Gastroesophageal sphincter (tissue), 4 donors: ENCODE measurements at regions not wholly inside any gene's neighbourhood (a gene's known extent, or its start where the extent isn't known, plus 50 kb on each side); places are given as distances from the start of the nearest gene placed in this dataset.

Experiments used
- ATAC-seq: fragments of 150-250 bp; one replicate; pipeline ENCODE4 v1.9.1; 2016; ENCODE audit warnings: mild to moderate bottlenecking, moderate library complexity
- H3K27ac ChIP-seq, 4 donors: fragments of 200-600 bp; sonication (generic) in 3 of 4; 1 replicate in 3 of 4; 2 replicates in 1 of 4; pipeline ENCODE4 v1.5.1; 2016 to 2019
- H3K27me3 ChIP-seq: fragments of 200-600 bp; sonication (generic); one replicate; pipeline ENCODE4 v1.5.1; 2019
- H3K36me3 ChIP-seq, 2 donors: fragments of 200-600 bp; sonication (generic); one replicate each; pipeline ENCODE4 v1.5.1; 2019; ENCODE audit warnings: control low read depth in 1 of 2
- H3K4me1 ChIP-seq, 3 donors: fragments of 200-600 bp; sonication (generic); 1 replicate in 2 of 3; 2 replicates in 1 of 3; pipeline ENCODE4 v1.5.1; 2016 to 2019; ENCODE audit warnings: control low read depth in 2 of 3
- H3K4me3 ChIP-seq, 2 donors: fragments of 200-600 bp; sonication (generic); one replicate each; pipeline ENCODE4 v1.5.1; 2019; ENCODE audit warnings: mild to moderate bottlenecking in 1 of 2, moderate library complexity in 1 of 2
- H3K9me3 ChIP-seq, 3 donors: fragments of 200-600 bp; sonication (generic); one replicate each; pipeline ENCODE4 v1.5.1; 2017 to 2019; ENCODE audit warnings: control low read depth in 2 of 3
- EP300 ChIP-seq: sonication (generic); formaldehyde crosslinking; IDR thresholded peaks from one replicate; pipeline ENCODE4 v1.6.1; 2017; ENCODE audit warnings: antibody characterized with exemption, mild to moderate bottlenecking
- POLR2A ChIP-seq, 2 donors: fragments of 450-650 bp; IDR thresholded peaks; one replicate each; pipeline ENCODE4 v1.6.1; 2017; ENCODE audit warnings: antibody characterized with exemption in 2 of 2, mild to moderate bottlenecking in 2 of 2, moderate library complexity in 1 of 2
- POLR2AphosphoS5 ChIP-seq: sonication (generic); formaldehyde crosslinking; IDR thresholded peaks from one replicate; pipeline ENCODE4 v1.6.1; 2017; ENCODE audit warnings: antibody characterized with exemption
- WGBS, 2 donors: methylation state at CpG; one replicate each; pipeline ENCODE4 v1.1.5; 2018; ENCODE audit warnings: low coverage in 1 of 2; 5-methylcytosine and 5-hydroxymethylcytosine counted together
- TF ChIP-seq, protein P1 (sequence below), 4 experiments: fragments of 200-600 bp in 2 of 4; fragments of 450-650 bp in 2 of 4; sonication (generic) in 1 of 4; IDR thresholded peaks; one replicate each; pipeline ENCODE4 v1.5.1; 2017 to 2019; ENCODE audit warnings: antibody characterized with exemption in 4 of 4, mild to moderate bottlenecking in 2 of 4, moderate library complexity in 2 of 4

DNA sequence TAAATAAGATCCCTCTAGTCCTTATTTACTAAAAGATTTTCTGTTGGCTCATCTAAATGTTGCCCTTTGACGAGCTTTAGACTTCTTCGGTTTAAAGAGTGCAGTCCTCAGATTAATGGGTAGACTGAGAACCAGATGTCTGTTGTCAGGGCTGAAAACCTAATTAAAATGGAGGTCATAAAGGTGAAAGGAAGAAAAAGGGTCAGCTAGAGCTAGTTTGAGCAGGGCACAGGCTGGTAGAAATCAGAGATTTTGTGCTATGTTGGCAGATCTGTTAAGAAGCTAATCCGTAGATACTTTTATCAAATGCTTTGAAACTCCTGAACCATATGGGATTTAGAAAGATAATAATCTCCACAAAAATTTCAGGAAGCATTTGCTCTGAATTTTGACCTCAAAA lies 959.0 kb downstream of the PLA2G4A start:
- H3K36me3 ChIP-seq, result no peaks in the 10 kb centered on the region
- no peaks in the 10 kb centered on the region for H3K4me1 ChIP-seq
- ATAC-seq, result no peak
- 52 to 58% methylated on average over 3 of the region's 3 CpGs for WGBS, 2 donors
- TF ChIP-seq EP300, result no peak
- TF ChIP-seq POLR2A (IDR thresholded peaks at IDR 0.05), result no peak
- TF ChIP-seq POLR2AphosphoS5, result no peak
- TF ChIP-seq, protein P1, sequence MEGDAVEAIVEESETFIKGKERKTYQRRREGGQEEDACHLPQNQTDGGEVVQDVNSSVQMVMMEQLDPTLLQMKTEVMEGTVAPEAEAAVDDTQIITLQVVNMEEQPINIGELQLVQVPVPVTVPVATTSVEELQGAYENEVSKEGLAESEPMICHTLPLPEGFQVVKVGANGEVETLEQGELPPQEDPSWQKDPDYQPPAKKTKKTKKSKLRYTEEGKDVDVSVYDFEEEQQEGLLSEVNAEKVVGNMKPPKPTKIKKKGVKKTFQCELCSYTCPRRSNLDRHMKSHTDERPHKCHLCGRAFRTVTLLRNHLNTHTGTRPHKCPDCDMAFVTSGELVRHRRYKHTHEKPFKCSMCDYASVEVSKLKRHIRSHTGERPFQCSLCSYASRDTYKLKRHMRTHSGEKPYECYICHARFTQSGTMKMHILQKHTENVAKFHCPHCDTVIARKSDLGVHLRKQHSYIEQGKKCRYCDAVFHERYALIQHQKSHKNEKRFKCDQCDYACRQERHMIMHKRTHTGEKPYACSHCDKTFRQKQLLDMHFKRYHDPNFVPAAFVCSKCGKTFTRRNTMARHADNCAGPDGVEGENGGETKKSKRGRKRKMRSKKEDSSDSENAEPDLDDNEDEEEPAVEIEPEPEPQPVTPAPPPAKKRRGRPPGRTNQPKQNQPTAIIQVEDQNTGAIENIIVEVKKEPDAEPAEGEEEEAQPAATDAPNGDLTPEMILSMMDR (IDR thresholded peaks at IDR 0.05), result no peak
- no peaks in the 10 kb centered on the region for H3K27me3 ChIP-seq
- H3K9me3 ChIP-seq, result no peaks in the 10 kb centered on the region
- no peak overlapping the region for H3K27ac ChIP-seq
- H3K4me3 ChIP-seq, result no peak overlapping the region

DNA sequence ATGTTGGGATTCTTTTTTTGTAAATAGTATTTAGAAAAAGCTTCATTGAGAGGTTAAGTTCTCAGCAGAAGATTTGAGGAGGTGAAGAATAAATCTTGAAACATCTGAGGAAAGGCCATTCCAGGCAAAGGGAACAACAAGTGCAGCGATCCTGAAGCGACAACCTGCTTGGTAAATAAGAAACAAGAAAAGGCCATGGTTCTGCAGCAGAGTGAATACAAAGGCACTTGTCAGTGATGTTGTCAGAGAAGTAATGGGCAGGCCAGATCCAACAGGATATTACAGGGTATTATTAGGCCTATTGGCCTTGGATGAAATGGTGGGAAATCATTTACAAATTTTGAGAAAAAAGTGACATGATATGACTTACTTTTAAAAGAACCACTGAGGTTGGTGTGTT lies 960.0 kb downstream of the PLA2G4A start:
- TF ChIP-seq, protein P1 (IDR thresholded peaks at IDR 0.05), result no peak
- TF ChIP-seq POLR2A (IDR thresholded peaks at IDR 0.05) (no peak), POLR2AphosphoS5 (no peak), EP300 (no peak)
- H3K9me3 ChIP-seq, result no peaks in the 10 kb centered on the region
- no peak for ATAC-seq
- H3K4me1 ChIP-seq, result no peaks in the 10 kb centered on the region
- no peak overlapping the region for H3K27ac ChIP-seq
- no peaks in the 10 kb centered on the region for H3K27me3 ChIP-seq
- no peaks in the 10 kb centered on the region for H3K36me3 ChIP-seq
- no peak overlapping the region for H3K4me3 ChIP-seq
- 93 to 95% methylated on average over 2 of the region's 2 CpGs for WGBS, 2 donors

DNA sequence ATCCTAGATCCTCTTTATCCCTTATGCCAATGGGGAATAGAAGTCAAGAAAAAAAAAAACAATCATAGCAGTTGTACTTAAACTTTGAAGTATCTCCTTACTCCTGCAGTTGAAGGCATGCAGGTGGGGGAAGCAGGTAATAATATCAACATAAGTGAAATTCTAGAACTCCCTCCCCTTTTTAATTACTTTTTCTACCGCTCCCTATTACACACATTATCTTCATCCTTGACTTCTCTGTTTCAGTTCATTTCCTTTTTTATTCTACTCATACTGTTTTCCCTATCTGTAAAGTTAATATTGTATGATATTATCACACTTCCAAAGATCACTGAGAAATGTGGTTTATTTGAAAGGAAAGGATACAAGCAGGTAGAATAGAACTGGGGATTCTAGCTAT lies 962.0 kb downstream of the PLA2G4A start:
- Histone ChIP-seq H3K4me1 (no peaks in the 10 kb centered on the region), H3K27me3 (no peaks in the 10 kb centered on the region), H3K36me3 (no peaks in the 10 kb centered on the region), H3K9me3 (no peaks in the 10 kb centered on the region), H3K4me3 (no peak overlapping the region), H3K27ac (no peak overlapping the region)
- 78 to 92% methylated on average over 1 of the region's 1 CpG for WGBS, 2 donors
- ATAC-seq, result no peak
- TF ChIP-seq POLR2AphosphoS5, result no peak
- no peak for TF ChIP-seq POLR2A (IDR thresholded peaks at IDR 0.05)
- TF ChIP-seq EP300, result no peak
- TF ChIP-seq, protein P1 (IDR thresholded peaks at IDR 0.05), result no peak

DNA sequence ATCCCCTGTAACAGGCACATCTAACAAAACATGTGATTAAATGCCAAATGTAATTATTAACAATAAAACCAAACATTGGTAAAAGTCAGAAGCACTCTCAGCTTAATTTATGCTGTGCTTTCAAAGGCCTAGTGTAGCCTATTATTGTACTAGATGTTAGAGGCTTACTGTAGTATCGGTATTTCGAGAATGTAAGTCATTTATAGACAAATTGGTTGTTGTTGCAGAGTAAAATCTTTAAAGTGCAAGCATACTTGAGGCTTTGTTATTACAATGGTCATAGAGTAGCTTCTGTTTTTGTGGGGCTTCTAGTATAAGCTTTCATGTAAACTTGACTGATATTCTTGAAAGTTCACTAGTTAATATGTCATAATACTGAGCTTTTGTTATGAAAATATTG lies 965.8 kb downstream of the PLA2G4A start:
- Histone ChIP-seq H3K4me3 (no peak overlapping the region), H3K27me3 (no peaks in the 10 kb centered on the region), H3K4me1 (no peaks in the 10 kb centered on the region), H3K27ac (no peak overlapping the region), H3K9me3 (no peaks in the 10 kb centered on the region), H3K36me3 (no peaks in the 10 kb centered on the region)
- no peak for ATAC-seq
- TF ChIP-seq, protein P1 (IDR thresholded peaks at IDR 0.05), result no peak
- TF ChIP-seq POLR2A (IDR thresholded peaks at IDR 0.05) (no peak), EP300 (no peak), POLR2AphosphoS5 (no peak)
- 74 to 81% methylated on average over 2 of the region's 2 CpGs for WGBS, 2 donors

DNA sequence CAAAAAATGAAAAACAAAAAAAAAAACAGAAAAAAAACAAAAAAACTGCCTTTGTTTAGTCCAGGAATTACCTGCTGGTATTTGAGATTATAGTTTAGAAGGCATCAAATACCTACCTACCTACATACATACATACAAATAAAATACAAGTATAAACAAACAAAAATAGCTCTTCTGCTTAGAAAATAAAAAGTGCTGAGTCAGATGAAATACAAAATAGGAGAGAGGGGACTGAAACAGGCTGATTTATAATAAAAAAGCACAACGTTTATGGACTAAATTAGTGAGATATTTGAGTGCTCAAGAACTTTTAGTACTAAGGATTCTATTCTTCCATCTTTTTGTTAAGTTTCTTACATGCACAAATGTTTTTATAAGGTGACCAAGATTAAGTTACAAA lies 980.8 kb downstream of the PLA2G4A start:
- ATAC-seq, result no peak
- no peak for TF ChIP-seq POLR2A (IDR thresholded peaks at IDR 0.05)
- TF ChIP-seq, protein P1 (IDR thresholded peaks at IDR 0.05), result no peak
- TF ChIP-seq EP300, result no peak
- no peak for TF ChIP-seq POLR2AphosphoS5
- Histone ChIP-seq H3K27me3 (no peaks in the 10 kb centered on the region), H3K36me3 (no peaks in the 10 kb centered on the region), H3K27ac (no peak overlapping the region), H3K4me3 (no peak overlapping the region), H3K9me3 (peaks cover 0 to 7% (median 0%) of the 10 kb centered on the region in 3 donors), H3K4me1 (no peaks in the 10 kb centered on the region)
- WGBS, 2 donors, result 55 to 86% methylated on average over 1 of the region's 1 CpG
